Neural cell (in vitro differentiated cells): ENCODE measurements at regions not wholly inside any gene's neighbourhood (a gene's known extent, or its start where the extent isn't known, plus 50 kb on each side); places are given as distances from the start of the nearest gene placed in this dataset.

Source experiments
- small RNA-seq, 3 experiments: library from RNA; depleted of rRNA; stranded (forward); fragments of <200 nt; gene quantifications; one replicate each; pipeline ENCODE3, GENCODE V24; 2012

Small RNAs in the stretch of these regions (small RNA-seq; reads per million reads assigned to genes)
- 0 reads per million in 3 experiments for gene AL714022.1
